Activated CD8-positive, alpha-beta memory T cell treated with anti-CD3 and anti-CD28 coated beads for 1 hour (primary cell): ENCODE measurements at regions not wholly inside any gene's neighbourhood (a gene's known extent, or its start where the extent isn't known, plus 50 kb on each side); places are given as distances from the start of the nearest gene placed in this dataset.
"Not testable (repeated sequence)": the region's sequence is repeated elsewhere in the genome, so short reads cannot be mapped to it uniquely, and the experiment has no call there.

Experiments used
- DNase-seq, 2 donors: peaks; one replicate each; pipeline ENCODE4 v3.0.0-alpha.2; 2020; ENCODE audit warnings: low read depth in 1 of 2; ENCODE audit errors: extremely low read depth in 1 of 2

GRCh38 chr3:14272959-14273560 lies 94.4 kb downstream of the LSM3 start:
- DNase-seq, result not testable (repeated sequence)

GRCh38 chr3:14273901-14274611 lies 95.4 kb downstream of the LSM3 start:
- DNase-seq, result no peak

- DNase-seq, result no peak
These were observed 96.0 kb downstream of the LSM3 start for GRCh38 chr3:14274612-14274936.

- no peak for DNase-seq
These were observed 96.7 kb downstream of the LSM3 start for GRCh38 chr3:14274999-14275961.

- no peak for DNase-seq
These were observed 97.6 kb downstream of the LSM3 start for GRCh38 chr3:14275962-14276909.

- DNase-seq, result no peak
These were observed 98.9 kb downstream of the LSM3 start for GRCh38 chr3:14277557-14277956.

GRCh38 chr3:14278265-14278798 lies 99.7 kb downstream of the LSM3 start:
- no peak for DNase-seq

GRCh38 chr3:14278799-14279625 lies 100.4 kb downstream of the LSM3 start:
- DNase-seq, result no peak

- no peak for DNase-seq
These were observed 101.0 kb downstream of the LSM3 start for GRCh38 chr3:14279626-14280061.

- no peak for DNase-seq
These were observed 101.7 kb downstream of the LSM3 start for GRCh38 chr3:14280326-14280725.

GRCh38 chr3:14281053-14281452 lies 102.4 kb downstream of the LSM3 start:
- no peak for DNase-seq

GRCh38 chr3:14282001-14282705 lies 103.5 kb downstream of the LSM3 start:
- DNase-seq, result no peak

- DNase-seq, result no peak
These were observed 104.1 kb downstream of the LSM3 start for GRCh38 chr3:14282706-14283075.

GRCh38 chr3:14283092-14283812 lies 104.6 kb downstream of the LSM3 start:
- DNase-seq, result no peak

- no peak for DNase-seq
These were observed 105.3 kb downstream of the LSM3 start for GRCh38 chr3:14283813-14284438.

- DNase-seq, result no peak
These were observed 106.3 kb downstream of the LSM3 start for GRCh38 chr3:14284694-14285547.

- no peak for DNase-seq
These were observed 106.9 kb downstream of the LSM3 start for GRCh38 chr3:14285548-14285925.
